H1 (cell line): ENCODE measurements at regions not wholly inside any gene's neighbourhood (a gene's known extent, or its start where the extent isn't known, plus 50 kb on each side); places are given as distances from the start of the nearest gene placed in this dataset.

Source experiments
- CTCF ChIA-PET: fragments of 300-600 bp; sonication (Branson Sonifier 250); formaldehyde crosslinking; loops from one replicate; lab custom pipeline; 2021; ENCODE audit not compliant: partially characterized antibody; lab: Charles Lee
- POLR2A ChIA-PET: fragments of 300-600 bp; sonication (Branson Sonifier 250); formaldehyde crosslinking; loops from one replicate; lab custom pipeline; 2021; ENCODE audit warnings: inconsistent platforms; ENCODE audit not compliant: partially characterized antibody; lab: Charles Lee
- DNase-seq, 2 experiments: peaks; one replicate each; pipeline versions ENCODE4 v3.0.0 to v3.0.0-alpha.2; 2010 to 2022; ENCODE audit warnings: low spot score in 2 of 2, low read depth in 1 of 2, mixed read lengths in 1 of 2
- FAIRE-seq: peaks from 2 replicates; lab custom pipeline; 2011; peaks lifted over from hg19 to GRCh38; lab: Jason Lieb, UNC
- H2AFZ ChIP-seq: 2 replicates; pipeline ENCODE4 v1.8.1; 2012; ENCODE audit warnings: low read length, inconsistent platforms
- H2AK5ac ChIP-seq: 2 replicates; pipeline ENCODE4 v1.6.1; 2013; ENCODE audit warnings: low read depth, low read length
- H2BK120ac ChIP-seq: replicated peaks from 2 replicates; pipeline ENCODE3; 2013; ENCODE audit warnings: low read depth, low read length, inconsistent platforms
- H2BK12ac ChIP-seq: 2 replicates; pipeline ENCODE4 v1.6.1; 2013; ENCODE audit warnings: low read depth, low read length
- H2BK15ac ChIP-seq: 2 replicates; pipeline ENCODE4 v1.6.1; 2013; ENCODE audit warnings: low read length
- H2BK20ac ChIP-seq: 2 replicates; pipeline ENCODE4 v1.6.1; 2013; ENCODE audit warnings: low read length
- H2BK5ac ChIP-seq: 2 replicates; pipeline ENCODE4 v1.6.1; 2013; ENCODE audit warnings: low read depth, low read length
- H3K14ac ChIP-seq: 2 replicates; pipeline ENCODE4 v1.6.1; 2013; ENCODE audit warnings: inconsistent platforms; ENCODE audit not compliant: insufficient read length
- H3K18ac ChIP-seq: 2 replicates; pipeline ENCODE4 v1.6.1; 2013; ENCODE audit warnings: low read length; ENCODE audit errors: extremely low read depth
- H3K23ac ChIP-seq: 2 replicates; pipeline ENCODE4 v1.6.1; 2013; ENCODE audit warnings: inconsistent platforms; ENCODE audit not compliant: insufficient read length
- H3K23me2 ChIP-seq: 2 replicates; pipeline ENCODE4 v1.6.1; 2013; ENCODE audit warnings: low read depth, low read length
- H3K27ac ChIP-seq: 2 replicates; pipeline ENCODE4 v1.6.1; 2011; ENCODE audit warnings: low read depth, low read length, inconsistent platforms
- H3K27me3 ChIP-seq, 4 experiments: replicated peaks in 1 of 4; 1 replicate in 1 of 4; 2 replicates in 3 of 4; pipeline versions ENCODE4 v1.6.1 to v1.8.1; 2011 to 2013; ENCODE audit warnings: low read length in 3 of 4, mild to moderate bottlenecking in 3 of 4, inconsistent platforms in 2 of 4, mixed read lengths in 2 of 4, moderate library complexity in 1 of 4; ENCODE audit not compliant: control insufficient read depth in 3 of 4, insufficient read depth in 3 of 4; ENCODE audit errors: extremely low read depth in 1 of 4
- H3K36me3 ChIP-seq, 4 experiments: 2 replicates each; pipeline versions ENCODE4 v1.6.1 to v1.8.1; 2011 to 2013; ENCODE audit warnings: mild to moderate bottlenecking in 4 of 4, low read length in 3 of 4, moderate library complexity in 2 of 4, control low read depth in 1 of 4, inconsistent platforms in 1 of 4; ENCODE audit not compliant: insufficient read depth in 4 of 4, control insufficient read depth in 2 of 4
- H3K4ac ChIP-seq: replicated peaks from 2 replicates; pipeline ENCODE3; 2013; ENCODE audit warnings: low read length, low read depth, mixed read lengths, inconsistent platforms; ENCODE audit not compliant: insufficient read length
- H3K4me1 ChIP-seq, 4 experiments: replicated peaks in 1 of 4; 1 replicate in 1 of 4; 2 replicates in 3 of 4; pipeline versions ENCODE4 v1.6.1 to v1.8.1; 2011 to 2013; ENCODE audit warnings: low read length in 3 of 4, inconsistent platforms in 2 of 4, mixed read lengths in 1 of 4; ENCODE audit not compliant: insufficient read depth in 4 of 4, control insufficient read depth in 3 of 4
- H3K4me2 ChIP-seq, 2 experiments: 2 replicates each; pipeline versions ENCODE4 v1.6.1 to v1.8.1; 2011 to 2013; ENCODE audit warnings: low read depth in 2 of 2, low read length in 2 of 2, control low read depth in 1 of 2, inconsistent platforms in 1 of 2, mild to moderate bottlenecking in 1 of 2; ENCODE audit not compliant: insufficient read depth in 1 of 2
- H3K4me3 ChIP-seq, 4 experiments: fragments of 200-600, 300-600 bp in 1 of 4; sonication (generic), shearing (Covaris generic), sonication (Bioruptor Twin) in 1 of 4; 2 replicates each; pipeline versions ENCODE4 v1.5.1 to v1.8.1; 2011 to 2016; ENCODE audit warnings: low read length in 4 of 4, low read depth in 3 of 4, control low read depth in 2 of 4, inconsistent platforms in 2 of 4, mild to moderate bottlenecking in 2 of 4, mixed read lengths in 1 of 4, moderate library complexity in 1 of 4; ENCODE audit not compliant: insufficient read depth in 2 of 4; ENCODE audit errors: extremely low read depth in 1 of 4
- H3K56ac ChIP-seq: replicated peaks from 2 replicates; pipeline ENCODE3; 2013; ENCODE audit warnings: low read depth, mild to moderate bottlenecking, mixed read lengths, low read length, inconsistent platforms; ENCODE audit not compliant: insufficient read length
- H3K79me1 ChIP-seq: 2 replicates; pipeline ENCODE4 v1.6.1; 2013; ENCODE audit warnings: low read depth, low read length, control low read depth
- H3K79me2 ChIP-seq, 2 experiments: 2 replicates each; pipeline versions ENCODE4 v1.6.1 to v1.8.1; 2012 to 2013; ENCODE audit warnings: low read length in 2 of 2, mild to moderate bottlenecking in 2 of 2, inconsistent platforms in 1 of 2; ENCODE audit not compliant: insufficient read depth in 2 of 2, control insufficient read depth in 1 of 2
- H3K9ac ChIP-seq, 4 experiments: replicated peaks in 1 of 4; 1 replicate in 1 of 4; 2 replicates in 3 of 4; pipeline versions ENCODE4 v1.6.1 to v1.8.1; 2011 to 2013; ENCODE audit warnings: low read depth in 3 of 4, low read length in 3 of 4, control low read depth in 2 of 4, mild to moderate bottlenecking in 2 of 4, moderate library complexity in 2 of 4, inconsistent platforms in 1 of 4; ENCODE audit errors: extremely low read depth in 1 of 4
- H3K9me3 ChIP-seq, 2 experiments: 2 replicates each; pipeline versions ENCODE4 v1.6.1 to v1.8.1; 2012 to 2013; ENCODE audit warnings: mild to moderate bottlenecking in 2 of 2, moderate library complexity in 2 of 2, control low read depth in 1 of 2, inconsistent platforms in 1 of 2, low read depth in 1 of 2, low read length in 1 of 2, mixed read lengths in 1 of 2; ENCODE audit not compliant: insufficient read depth in 2 of 2
- H4K20me1 ChIP-seq, 2 experiments: replicated peaks in 1 of 2; 2 replicates each; pipeline versions ENCODE3 to v1.8.1; 2011 to 2013; ENCODE audit warnings: inconsistent platforms in 2 of 2, low read length in 2 of 2, mild to moderate bottlenecking in 1 of 2; ENCODE audit not compliant: insufficient read depth in 2 of 2, control insufficient read depth in 1 of 2
- H4K5ac ChIP-seq: 2 replicates; pipeline ENCODE4 v1.6.1; 2013; ENCODE audit warnings: low read length, low read depth, mixed read lengths, inconsistent platforms; ENCODE audit not compliant: insufficient read length
- H4K8ac ChIP-seq: 2 replicates; pipeline ENCODE4 v1.8.0; 2013; ENCODE audit warnings: mild to moderate bottlenecking, moderate library complexity, low read length, inconsistent platforms; ENCODE audit not compliant: insufficient read depth; ENCODE audit errors: extremely low read depth
- H4K91ac ChIP-seq: replicated peaks from 2 replicates; pipeline ENCODE3; 2013; ENCODE audit warnings: low read length, mixed read lengths, inconsistent platforms; ENCODE audit not compliant: insufficient read length
- CEBPB ChIP-seq: IDR thresholded peaks from 2 replicates; pipeline ENCODE4 v1.6.1; 2012; ENCODE audit warnings: low read depth, low read length
- WGBS, 2 experiments: shearing (Covaris generic) in 1 of 2; methylation state at CpG; one replicate each; pipeline versions ENCODE4 v1.1.6 to v1.1.7; 2013 to 2015; ENCODE audit warnings: low lambda C conversion rate in 2 of 2, mixed read lengths in 2 of 2, inconsistent platforms in 1 of 2, low coverage in 1 of 2, missing lambda C conversion rate in 1 of 2; ENCODE audit not compliant: insufficient replicate concordance in 2 of 2, insufficient coverage in 1 of 2, insufficient read length in 1 of 2; ENCODE audit errors: extremely low coverage in 1 of 2, missing lambda C conversion rate in 1 of 2; 5-methylcytosine and 5-hydroxymethylcytosine counted together

DNA sequence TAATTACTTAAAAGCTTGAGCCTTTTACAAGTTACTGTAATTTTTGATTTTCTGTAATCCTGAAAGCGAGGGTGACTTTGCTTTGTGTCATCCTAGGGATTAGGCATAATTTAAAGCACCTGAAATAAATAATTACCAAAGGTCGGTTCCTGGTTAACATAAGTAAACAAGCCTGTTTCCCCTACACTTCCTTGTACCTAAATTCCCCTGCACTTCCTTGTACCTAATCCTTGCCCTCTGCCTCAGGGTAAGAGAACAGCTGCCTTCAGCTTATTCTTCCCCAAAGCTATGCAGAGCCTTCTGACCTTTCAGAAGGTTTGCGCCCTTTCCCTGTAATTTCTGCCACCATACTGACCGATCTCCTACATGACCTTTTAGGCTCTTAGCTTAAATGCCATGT is 166.1 kb upstream of the PDE5A start:
- no peak overlapping the region for H3K27ac ChIP-seq
- no peaks in the 10 kb centered on the region for H3K79me1 ChIP-seq
- H2BK5ac ChIP-seq = no peak overlapping the region
- no peak overlapping the region for H4K8ac ChIP-seq
- H3K27me3 ChIP-seq = no peaks in the 10 kb centered on the region
- H3K56ac ChIP-seq = no peak overlapping the region
- H2BK12ac ChIP-seq = no peak overlapping the region
- H3K23me2 ChIP-seq = no peaks in the 10 kb centered on the region
- no peak for DNase-seq
- 88% methylated on average over 4 of the region's 4 CpGs; no CpG with 5 or more reads in 1 of the 2 experiments for WGBS, 2 experiments
- no peak overlapping the region for H2AFZ ChIP-seq
- no peak overlapping the region for H4K91ac ChIP-seq
- no peak overlapping the region for H4K5ac ChIP-seq
- no peak overlapping the region for H2BK15ac ChIP-seq
- H3K9ac ChIP-seq = no peak overlapping the region; a peak in 1 of 7 replicates
- H3K14ac ChIP-seq = no peak overlapping the region
- H3K4ac ChIP-seq = no peak overlapping the region
- H2AK5ac ChIP-seq = no peak overlapping the region
- no peak overlapping the region for H2BK120ac ChIP-seq
- no peaks in the 10 kb centered on the region for H3K79me2 ChIP-seq
- no peaks in the 10 kb centered on the region for H3K36me3 ChIP-seq
- H3K23ac ChIP-seq = no peak overlapping the region
- H3K9me3 ChIP-seq = no peaks in the 10 kb centered on the region
- no peaks in the 10 kb centered on the region for H3K4me1 ChIP-seq
- POLR2A ChIA-PET = no interaction called here
- FAIRE-seq = no peak
- TF ChIP-seq CEBPB = no peak
- TF ChIP-seq, all 59 proteins: peak for 0
- H2BK20ac ChIP-seq = no peak overlapping the region
- no peaks in the 10 kb centered on the region for H4K20me1 ChIP-seq
- H3K4me2 ChIP-seq = no peak overlapping the region
- no peak overlapping the region for H3K18ac ChIP-seq
- no peak overlapping the region for H3K4me3 ChIP-seq
- CTCF ChIA-PET = interaction anchor here (1.9 kb wide), 1 partner anchor 166 kb away, joined by 4 read pairs; the partner anchor contains the start of gene PDE5A
